GM20000 (cell line): ENCODE measurements at regions not wholly inside any gene's neighbourhood (a gene's known extent, or its start where the extent isn't known, plus 50 kb on each side); places are given as distances from the start of the nearest gene placed in this dataset.

Experiments
- DNase-seq: peaks from one replicate; pipeline ENCODE4 v3.0.0; 2012; ENCODE audit warnings: low spot score
- TF ChIP-seq, protein P1 (sequence below): IDR thresholded peaks from 2 replicates; pipeline ENCODE4 v1.5.1; 2012; ENCODE audit warnings: mild to moderate bottlenecking, control low read depth; ENCODE audit errors: extremely low read depth, missing control alignments

DNA sequence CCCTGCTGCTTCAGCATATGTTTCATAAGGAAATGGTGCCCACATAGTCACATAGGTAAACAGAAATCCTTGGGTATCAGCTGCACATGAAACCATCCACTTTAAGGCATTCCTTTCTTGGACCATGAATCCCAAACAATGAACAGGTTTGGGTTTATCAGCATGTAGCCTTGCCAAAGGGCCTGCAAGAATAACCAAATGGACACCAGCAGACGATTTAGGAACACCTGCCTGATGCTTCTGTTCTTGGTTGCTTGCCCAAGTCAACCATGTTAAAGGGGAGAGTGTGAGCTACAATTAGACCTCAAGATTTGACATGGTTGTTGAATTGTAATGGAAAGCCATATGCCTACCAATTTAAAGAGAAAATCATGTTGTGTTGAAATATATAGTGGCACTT, 1342.7 kb upstream of the PIK3C3 start:
- TF ChIP-seq, protein P1, sequence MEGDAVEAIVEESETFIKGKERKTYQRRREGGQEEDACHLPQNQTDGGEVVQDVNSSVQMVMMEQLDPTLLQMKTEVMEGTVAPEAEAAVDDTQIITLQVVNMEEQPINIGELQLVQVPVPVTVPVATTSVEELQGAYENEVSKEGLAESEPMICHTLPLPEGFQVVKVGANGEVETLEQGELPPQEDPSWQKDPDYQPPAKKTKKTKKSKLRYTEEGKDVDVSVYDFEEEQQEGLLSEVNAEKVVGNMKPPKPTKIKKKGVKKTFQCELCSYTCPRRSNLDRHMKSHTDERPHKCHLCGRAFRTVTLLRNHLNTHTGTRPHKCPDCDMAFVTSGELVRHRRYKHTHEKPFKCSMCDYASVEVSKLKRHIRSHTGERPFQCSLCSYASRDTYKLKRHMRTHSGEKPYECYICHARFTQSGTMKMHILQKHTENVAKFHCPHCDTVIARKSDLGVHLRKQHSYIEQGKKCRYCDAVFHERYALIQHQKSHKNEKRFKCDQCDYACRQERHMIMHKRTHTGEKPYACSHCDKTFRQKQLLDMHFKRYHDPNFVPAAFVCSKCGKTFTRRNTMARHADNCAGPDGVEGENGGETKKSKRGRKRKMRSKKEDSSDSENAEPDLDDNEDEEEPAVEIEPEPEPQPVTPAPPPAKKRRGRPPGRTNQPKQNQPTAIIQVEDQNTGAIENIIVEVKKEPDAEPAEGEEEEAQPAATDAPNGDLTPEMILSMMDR: no peak
- no peak for DNase-seq

DNA sequence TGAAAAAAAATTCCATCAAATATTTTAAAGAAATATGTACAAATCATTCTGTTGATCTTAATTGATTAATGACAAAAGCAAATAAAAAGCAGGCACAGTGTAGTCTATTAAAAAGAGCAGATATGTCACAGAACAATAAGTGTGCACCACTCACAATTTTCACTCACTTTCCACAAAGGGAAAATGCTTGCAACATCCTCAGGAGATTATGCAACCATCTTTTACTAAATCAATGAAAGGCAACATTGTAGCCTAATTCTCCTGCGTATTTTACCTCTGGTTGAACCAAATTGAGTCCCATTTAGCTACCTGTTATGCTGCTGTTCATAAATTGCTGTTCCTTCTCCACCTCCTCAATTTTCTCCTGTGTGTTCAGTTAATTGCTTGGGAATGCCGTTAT, 1346.8 kb upstream of the PIK3C3 start:
- TF ChIP-seq, protein P1: no peak
- DNase-seq: no peak

DNA sequence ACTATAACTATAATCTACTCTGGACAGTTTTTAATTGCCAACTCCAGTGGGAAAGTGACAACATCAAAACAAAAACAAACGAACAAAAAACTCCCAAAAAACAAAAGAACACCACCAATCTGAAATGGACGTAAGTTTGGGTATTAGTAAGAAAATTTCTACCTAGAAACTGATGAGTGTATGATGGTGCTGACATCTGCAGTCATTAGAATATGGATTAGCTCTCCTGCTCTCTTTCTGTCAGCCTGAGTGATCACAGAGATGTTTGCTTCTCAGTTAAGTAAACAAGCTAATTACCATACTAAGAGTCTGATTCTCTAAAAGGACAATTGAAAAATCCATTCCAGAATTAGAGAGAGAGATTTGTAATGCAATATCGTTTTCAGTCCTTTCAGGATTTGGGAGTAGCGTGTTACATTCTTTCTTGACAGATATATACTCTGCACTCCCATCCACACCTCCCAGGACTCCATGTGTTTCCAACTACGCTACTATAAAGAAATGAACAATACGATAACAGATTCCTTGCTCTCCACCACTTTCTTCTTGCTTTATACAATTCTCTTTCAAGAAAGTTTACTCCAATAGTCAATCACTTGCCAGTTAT, 1347.4 kb upstream of the PIK3C3 start:
- TF ChIP-seq, protein P1: no peak

DNA sequence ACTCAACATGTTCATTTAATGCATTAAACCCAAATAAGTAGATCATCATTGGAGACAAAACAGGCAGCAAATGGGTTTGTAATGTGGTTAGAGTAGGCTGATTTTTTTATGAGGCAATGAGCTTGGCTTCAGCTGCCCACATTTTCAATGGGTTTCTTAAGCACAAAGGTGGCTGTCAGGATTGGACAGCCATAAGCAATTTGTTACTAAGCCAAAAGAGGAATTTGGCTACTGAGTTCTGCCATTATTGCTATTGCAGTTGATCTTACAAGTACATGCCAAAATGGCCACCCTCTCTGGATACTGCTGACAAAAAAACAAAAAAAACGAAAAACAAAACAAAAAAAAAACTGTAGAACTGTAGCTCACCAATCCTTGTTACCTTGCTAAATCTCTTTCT, 1348.0 kb upstream of the PIK3C3 start:
- DNase-seq: no peak
- TF ChIP-seq, protein P1: no peak

More for the DNA sequence above, 1347.4 kb upstream of the PIK3C3 start:
- no peak for DNase-seq

DNA sequence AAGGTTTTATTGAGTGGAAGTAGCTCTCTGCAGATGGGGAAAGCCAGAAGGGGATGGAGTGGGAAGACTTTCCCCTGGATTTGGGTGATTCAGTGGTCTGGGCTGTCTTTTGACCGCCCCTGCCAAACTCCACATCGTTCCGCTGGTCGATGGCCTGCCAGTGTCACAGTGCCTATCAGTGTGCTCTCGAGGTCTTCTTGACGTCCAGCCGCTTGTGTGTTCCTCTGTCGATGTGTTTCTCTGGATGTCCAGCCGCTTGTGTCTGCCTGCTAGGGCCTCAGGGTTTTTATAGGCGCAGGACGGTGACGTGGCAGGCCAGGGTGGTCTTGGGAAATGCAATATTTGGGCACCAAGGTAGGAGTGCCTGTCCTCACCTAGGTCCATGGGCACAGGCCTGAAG, 1371.4 kb upstream of the PIK3C3 start:
- TF ChIP-seq, protein P1: no peak

DNA sequence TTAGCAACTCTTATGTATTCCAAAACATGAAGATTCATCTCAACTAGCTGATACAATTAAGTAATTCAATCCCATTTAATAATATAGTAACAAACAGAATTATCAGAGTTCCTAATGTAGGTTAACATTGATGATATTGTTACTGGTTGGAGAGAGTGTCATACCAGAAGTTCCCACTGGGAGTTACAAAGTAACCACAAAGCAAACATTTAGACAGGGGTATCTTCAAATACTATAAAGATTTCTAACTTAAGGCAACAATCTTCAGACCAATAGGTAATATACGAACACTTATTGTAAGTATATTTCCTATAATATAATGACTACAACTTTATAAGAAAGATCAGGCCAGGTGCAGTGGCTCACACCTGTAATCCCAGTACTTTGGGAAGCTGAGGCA, 1372.9 kb upstream of the PIK3C3 start:
- no peak for DNase-seq

More for the DNA sequence above, 1371.4 kb upstream of the PIK3C3 start:
- no peak for DNase-seq

DNA sequence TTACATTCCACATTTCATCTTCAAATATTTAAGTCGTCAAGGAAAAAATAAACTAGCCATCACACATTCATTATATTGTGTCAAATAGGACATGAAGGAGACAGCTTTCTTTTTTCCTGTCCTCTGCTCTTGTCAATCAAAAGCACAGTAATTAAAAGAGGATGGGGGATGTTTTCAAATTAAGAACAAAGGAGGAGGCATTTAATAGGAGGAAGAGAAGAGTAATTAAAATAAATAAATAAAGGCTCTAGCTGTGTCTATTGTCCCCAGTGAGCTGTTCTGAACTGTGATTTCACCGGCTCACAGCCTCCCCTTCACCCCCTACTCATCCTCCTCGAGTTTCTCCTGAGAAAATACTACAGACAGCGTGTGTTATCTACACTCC, 1377.1 kb upstream of the PIK3C3 start:
- TF ChIP-seq, protein P1: no peak
- no peak for DNase-seq

More for the DNA sequence above, 1372.9 kb upstream of the PIK3C3 start:
- TF ChIP-seq, protein P1: no peak
